Astrocyte (in vitro differentiated cells and primary cell): ENCODE measurements at regions not wholly inside any gene's neighbourhood (a gene's known extent, or its start where the extent isn't known, plus 50 kb on each side); places are given as distances from the start of the nearest gene placed in this dataset.

ENCODE experiments used
- DNase-seq: peaks from one replicate; pipeline ENCODE4 v3.0.0-alpha.2; 2010; ENCODE audit warnings: low read depth
- FAIRE-seq: peaks from 2 replicates; lab custom pipeline; 2011; peaks lifted over from hg19 to GRCh38; lab: Jason Lieb, UNC
- H2AFZ ChIP-seq: 2 replicates; pipeline ENCODE4 v1.6.0; 2012; ENCODE audit warnings: low read depth, low read length, inconsistent platforms
- H3K27ac ChIP-seq: 2 replicates; pipeline ENCODE4 v1.5.1; 2011; ENCODE audit warnings: low read depth, low read length, inconsistent platforms
- H3K27me3 ChIP-seq: 2 replicates; pipeline ENCODE4 v1.6.0; 2011; ENCODE audit warnings: low read length, inconsistent platforms; ENCODE audit not compliant: insufficient read depth
- H3K36me3 ChIP-seq: 2 replicates; pipeline ENCODE4 v1.5.1; 2011; ENCODE audit warnings: low read length, inconsistent platforms; ENCODE audit not compliant: insufficient read depth
- H3K4me1 ChIP-seq: 2 replicates; pipeline ENCODE4 v1.5.1; 2011; ENCODE audit warnings: low read length, inconsistent platforms; ENCODE audit not compliant: insufficient read depth
- H3K4me2 ChIP-seq: 2 replicates; pipeline ENCODE4 v1.6.0; 2012; ENCODE audit warnings: low read length, inconsistent platforms
- H3K4me3 ChIP-seq: 2 replicates; pipeline ENCODE4 v1.5.1; 2011; ENCODE audit warnings: low read depth, mild to moderate bottlenecking, low read length, inconsistent platforms; ENCODE audit not compliant: insufficient read depth
- H3K79me2 ChIP-seq: 2 replicates; pipeline ENCODE4 v1.6.0; 2012; ENCODE audit warnings: mild to moderate bottlenecking, low read length, inconsistent platforms; ENCODE audit not compliant: insufficient read depth
- H3K9ac ChIP-seq: 2 replicates; pipeline ENCODE4 v1.6.0; 2012; ENCODE audit warnings: mild to moderate bottlenecking, low read length, inconsistent platforms
- H3K9me3 ChIP-seq: 2 replicates; pipeline ENCODE4 v1.5.1; 2012; ENCODE audit warnings: low read depth, mild to moderate bottlenecking, low read length, inconsistent platforms; ENCODE audit not compliant: insufficient read depth
- H4K20me1 ChIP-seq: 2 replicates; pipeline ENCODE4 v1.6.0; 2012; ENCODE audit warnings: low read length, inconsistent platforms; ENCODE audit not compliant: insufficient read depth
- H3K27ac Mint-ChIP-seq: one replicate; pipeline ENCODE4 v1.8.0; 2021; ENCODE audit warnings: mild to moderate bottlenecking, mixed read lengths; ENCODE audit not compliant: unreplicated experiment
- H3K27me3 Mint-ChIP-seq: one replicate; pipeline ENCODE4 v1.8.0; 2021; ENCODE audit warnings: low read depth, mixed read lengths; ENCODE audit not compliant: unreplicated experiment
- H3K36me3 Mint-ChIP-seq: one replicate; pipeline ENCODE4 v1.8.0; 2021; ENCODE audit warnings: low read depth, mixed read lengths; ENCODE audit not compliant: unreplicated experiment
- H3K4me1 Mint-ChIP-seq: one replicate; pipeline ENCODE4 v1.8.0; 2021; ENCODE audit warnings: low read depth, mixed read lengths; ENCODE audit not compliant: unreplicated experiment
- H3K4me3 Mint-ChIP-seq: one replicate; pipeline ENCODE4 v1.8.0; 2021; ENCODE audit warnings: mild to moderate bottlenecking, moderate library complexity, mixed read lengths; ENCODE audit not compliant: unreplicated experiment
- H3K9me3 Mint-ChIP-seq: one replicate; pipeline ENCODE4 v1.8.0; 2021; ENCODE audit warnings: mild to moderate bottlenecking, mixed read lengths; ENCODE audit not compliant: unreplicated experiment
- CTCF ChIP-seq: IDR thresholded peaks from 2 replicates; pipeline ENCODE4 v1.5.1; 2011; ENCODE audit warnings: low read depth, mild to moderate bottlenecking, inconsistent platforms, low read length, moderate library complexity; ENCODE audit not compliant: insufficient read depth
- EZH2 ChIP-seq: IDR thresholded peaks from 2 replicates; pipeline ENCODE4 v1.6.1; 2012; ENCODE audit warnings: mild to moderate bottlenecking, low read length, inconsistent platforms; ENCODE audit not compliant: insufficient read depth

DNA sequence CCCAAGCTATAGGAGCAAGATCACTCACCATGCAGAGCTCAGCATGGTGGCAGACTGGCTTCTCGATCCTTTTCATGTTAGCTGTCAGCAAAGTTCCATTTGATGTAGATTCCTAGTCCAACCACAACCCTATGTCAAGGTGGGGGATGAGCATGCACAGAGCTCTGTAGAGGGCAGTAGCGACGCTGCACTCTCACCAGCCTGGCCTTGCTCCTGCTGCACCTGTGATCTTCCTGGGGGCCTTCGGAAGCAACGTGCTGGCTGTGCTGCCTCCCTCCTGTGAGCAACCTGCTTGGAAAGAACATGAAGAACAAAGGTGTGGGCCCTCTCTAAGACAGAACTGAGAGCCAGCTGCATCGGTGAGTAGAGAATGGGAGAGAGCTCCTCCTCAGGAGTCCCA lies 479.4 kb upstream of the MYT1L start:
- Histone ChIP-seq H3K79me2 (no peaks in the 10 kb centered on the region), H3K27me3 (no peaks in the 10 kb centered on the region), H3K9me3 (peaks cover 8% of the 10 kb centered on the region), H3K4me1 (no peaks in the 10 kb centered on the region), H4K20me1 (no peaks in the 10 kb centered on the region), H3K9ac (no peak overlapping the region), H3K27ac (no peak overlapping the region), H2AFZ (no peak overlapping the region), H3K4me2 (no peak overlapping the region), H3K4me3 (no peak overlapping the region), H3K36me3 (no peaks in the 10 kb centered on the region)
- peaks cover 21% of the 10 kb centered on the region for H3K9me3 Mint-ChIP-seq
- H3K36me3 Mint-ChIP-seq, result peaks cover 3% of the 10 kb centered on the region
- H3K27ac Mint-ChIP-seq, result no peak overlapping the region
- no peaks in the 10 kb centered on the region for H3K4me1 Mint-ChIP-seq
- H3K27me3 Mint-ChIP-seq, result peaks cover 9% of the 10 kb centered on the region
- no peak overlapping the region for H3K4me3 Mint-ChIP-seq
- DNase-seq, result no peak
- FAIRE-seq, result no peak
- TF ChIP-seq EZH2 (no peak), CTCF (no peak)

DNA sequence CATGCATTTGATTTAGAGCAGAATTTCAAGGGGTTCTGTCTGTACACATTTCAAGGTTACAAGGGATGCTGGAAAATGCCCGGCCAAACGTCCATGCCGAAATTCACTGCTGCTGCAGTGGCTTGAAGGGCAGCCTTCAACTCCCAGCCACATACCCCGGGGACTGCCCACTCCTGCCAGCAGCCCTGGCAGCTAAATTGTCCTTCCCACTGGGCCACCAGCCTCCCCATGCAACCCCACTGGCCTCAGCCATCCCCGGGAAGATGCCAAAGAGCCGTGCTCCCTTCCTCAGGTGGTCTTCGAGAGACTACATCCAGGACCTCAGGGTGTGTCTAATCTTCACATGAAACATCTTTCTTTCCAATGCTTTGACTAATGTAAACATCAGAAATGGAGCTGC lies 478.7 kb upstream of the MYT1L start:
- Mint-ChIP-seq H3K36me3 (peaks cover 3% of the 10 kb centered on the region), H3K27me3 (peaks cover 14% of the 10 kb centered on the region), H3K4me1 (no peaks in the 10 kb centered on the region), H3K9me3 (peaks cover 17% of the 10 kb centered on the region), H3K27ac (no peak overlapping the region), H3K4me3 (no peak overlapping the region)
- no peak for TF ChIP-seq CTCF
- TF ChIP-seq EZH2, result no peak
- peaks cover 12% of the 10 kb centered on the region for H3K9me3 ChIP-seq
- no peak for DNase-seq
- H3K36me3 ChIP-seq, result no peaks in the 10 kb centered on the region
- no peak overlapping the region for H3K4me3 ChIP-seq
- H3K9ac ChIP-seq, result no peak overlapping the region
- no peaks in the 10 kb centered on the region for H3K4me1 ChIP-seq
- H3K27ac ChIP-seq, result no peak overlapping the region
- H3K27me3 ChIP-seq, result no peaks in the 10 kb centered on the region
- no peaks in the 10 kb centered on the region for H3K79me2 ChIP-seq
- FAIRE-seq, result no peak
- H3K4me2 ChIP-seq, result no peak overlapping the region
- no peak overlapping the region for H2AFZ ChIP-seq
- H4K20me1 ChIP-seq, result no peaks in the 10 kb centered on the region

- Histone ChIP-seq H3K36me3 (no peaks in the 10 kb centered on the region), H3K27ac (no peak overlapping the region), H3K4me1 (no peaks in the 10 kb centered on the region), H3K79me2 (no peaks in the 10 kb centered on the region), H3K9me3 (peaks cover 11% of the 10 kb centered on the region), H3K27me3 (no peaks in the 10 kb centered on the region), H3K4me3 (no peak overlapping the region), H3K4me2 (no peak overlapping the region), H3K9ac (no peak overlapping the region), H4K20me1 (no peaks in the 10 kb centered on the region), H2AFZ (no peak overlapping the region)
- Mint-ChIP-seq H3K36me3 (no peaks in the 10 kb centered on the region), H3K4me3 (no peak overlapping the region), H3K9me3 (peaks cover 17% of the 10 kb centered on the region), H3K27me3 (peaks cover 19% of the 10 kb centered on the region), H3K4me1 (no peaks in the 10 kb centered on the region), H3K27ac (no peak overlapping the region)
- FAIRE-seq (no peak), DNase-seq (no peak)
- no peak for TF ChIP-seq CTCF
Observed at GRCh38 chr2:2808551-2809058, 477.5 kb upstream of the MYT1L start.
